Muscle layer of duodenum (tissue), 2 donors: ENCODE measurements at regions not wholly inside any gene's neighbourhood (a gene's known extent, or its start where the extent isn't known, plus 50 kb on each side); places are given as distances from the start of the nearest gene placed in this dataset.

Source experiments
- H3K27ac ChIP-seq: one replicate; pipeline ENCODE4 v1.7.0; 2013; ENCODE audit warnings: mild to moderate bottlenecking, low read length
- H3K27me3 ChIP-seq: one replicate; pipeline ENCODE4 v1.7.0; 2013; ENCODE audit warnings: low read depth, mild to moderate bottlenecking, control low read depth, low read length
- H3K36me3 ChIP-seq, 2 donors: one replicate each; pipeline ENCODE4 v1.7.0; 2013; ENCODE audit warnings: low read length in 2 of 2, control low read depth in 1 of 2, mild to moderate bottlenecking in 1 of 2; ENCODE audit not compliant: insufficient read depth in 2 of 2, control insufficient read depth in 1 of 2
- H3K4me1 ChIP-seq, 2 donors: one replicate each; pipeline ENCODE4 v1.7.0; 2013; ENCODE audit warnings: low read length in 2 of 2, mild to moderate bottlenecking in 2 of 2, control low read depth in 1 of 2, moderate library complexity in 1 of 2; ENCODE audit not compliant: insufficient read depth in 2 of 2, control insufficient read depth in 1 of 2
- H3K4me3 ChIP-seq, 2 donors: one replicate each; pipeline ENCODE4 v1.7.0; 2013; ENCODE audit warnings: low read length in 2 of 2, low read depth in 1 of 2, mild to moderate bottlenecking in 1 of 2
- H3K9me3 ChIP-seq, 2 donors: one replicate each; pipeline ENCODE4 v1.7.0; 2013; ENCODE audit warnings: low read length in 2 of 2, control low read depth in 1 of 2, mild to moderate bottlenecking in 1 of 2; ENCODE audit not compliant: control insufficient read depth in 1 of 2
- donor health status: healthy.

- no peaks in the 10 kb centered on the region for H3K27me3 ChIP-seq
- H3K9me3 ChIP-seq, result no peaks in the 10 kb centered on the region
- no peak overlapping the region for H3K27ac ChIP-seq
- H3K36me3 ChIP-seq, result peaks cover 18 to 49% of the 10 kb centered on the region in 2 donors
- H3K4me1 ChIP-seq, result peaks cover 5 to 32% of the 10 kb centered on the region in 2 donors
- no peak overlapping the region for H3K4me3 ChIP-seq
Measured at GRCh38 chr12:124478985-124479645, 88.3 kb downstream of the NCOR2 start.

DNA sequence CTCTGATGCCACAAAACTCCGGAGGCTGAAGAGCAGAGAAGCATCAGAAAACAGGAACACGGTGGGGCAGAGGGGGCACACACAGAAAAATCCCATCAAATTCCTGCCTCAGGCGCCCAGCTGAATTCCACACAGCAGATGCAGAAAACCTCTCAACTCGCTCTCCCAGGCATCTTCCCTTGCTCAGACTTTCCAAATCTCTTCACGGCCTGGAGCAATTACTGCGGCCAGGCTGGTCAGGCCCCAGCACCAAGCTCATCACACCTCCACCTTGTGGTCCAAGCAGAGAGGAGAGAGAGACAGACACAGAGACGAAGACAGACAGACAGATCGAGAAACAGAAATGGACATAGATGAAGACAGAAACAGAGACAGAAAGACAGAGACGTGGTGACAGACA is 89.0 kb downstream of the NCOR2 start:
- peaks cover 5 to 32% of the 10 kb centered on the region in 2 donors for H3K4me1 ChIP-seq

DNA sequence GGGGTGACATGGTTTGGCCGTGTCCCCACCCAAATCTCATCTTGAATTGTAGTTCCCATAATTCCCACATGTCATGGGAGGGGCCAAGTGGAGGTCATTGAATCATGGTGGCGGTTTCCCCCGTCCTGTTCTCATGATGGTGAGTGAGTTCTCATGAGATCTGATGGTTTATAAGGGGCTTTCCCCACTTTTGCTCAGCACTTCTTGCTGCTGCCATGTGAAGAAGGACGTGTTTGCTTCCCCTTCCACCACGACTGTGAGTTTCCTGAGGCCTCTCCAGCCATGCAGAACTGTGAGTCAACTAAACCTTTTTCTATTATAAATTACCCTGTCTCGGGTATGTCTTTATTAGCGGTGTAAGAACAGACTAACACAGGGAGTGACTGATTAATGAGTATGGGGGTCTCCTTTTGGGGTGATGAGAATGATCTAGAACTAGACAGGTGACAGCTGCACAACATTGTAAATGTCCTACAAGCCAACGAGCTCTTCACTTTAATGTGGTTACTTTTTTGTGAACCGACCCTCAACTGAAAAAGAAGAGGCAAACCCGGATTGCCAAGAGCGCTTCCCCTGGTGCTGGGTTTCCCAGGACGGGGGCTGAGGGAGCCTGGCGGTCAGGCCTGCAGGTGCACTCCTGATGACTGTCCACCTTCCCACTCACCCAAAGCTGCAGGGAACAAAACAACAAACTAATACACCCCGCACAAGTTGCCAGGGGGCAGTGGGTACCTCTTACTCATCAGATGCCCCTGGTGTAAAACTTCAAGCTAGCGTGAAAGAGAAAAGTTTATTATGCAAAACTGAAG is 90.1 kb downstream of the NCOR2 start:
- H3K27ac ChIP-seq, result no peak overlapping the region
- H3K27me3 ChIP-seq, result no peaks in the 10 kb centered on the region
- peaks cover 5 to 32% of the 10 kb centered on the region in 2 donors for H3K4me1 ChIP-seq
- H3K9me3 ChIP-seq, result no peaks in the 10 kb centered on the region
- no peak overlapping the region for H3K4me3 ChIP-seq
- peaks cover 26 to 46% of the 10 kb centered on the region in 2 donors for H3K36me3 ChIP-seq

More for the DNA sequence above, 89.0 kb downstream of the NCOR2 start:
- Histone ChIP-seq H3K4me3 (no peak overlapping the region), H3K27me3 (no peaks in the 10 kb centered on the region), H3K36me3 (peaks cover 21 to 48% of the 10 kb centered on the region in 2 donors), H3K9me3 (no peaks in the 10 kb centered on the region), H3K27ac (no peak overlapping the region)

DNA sequence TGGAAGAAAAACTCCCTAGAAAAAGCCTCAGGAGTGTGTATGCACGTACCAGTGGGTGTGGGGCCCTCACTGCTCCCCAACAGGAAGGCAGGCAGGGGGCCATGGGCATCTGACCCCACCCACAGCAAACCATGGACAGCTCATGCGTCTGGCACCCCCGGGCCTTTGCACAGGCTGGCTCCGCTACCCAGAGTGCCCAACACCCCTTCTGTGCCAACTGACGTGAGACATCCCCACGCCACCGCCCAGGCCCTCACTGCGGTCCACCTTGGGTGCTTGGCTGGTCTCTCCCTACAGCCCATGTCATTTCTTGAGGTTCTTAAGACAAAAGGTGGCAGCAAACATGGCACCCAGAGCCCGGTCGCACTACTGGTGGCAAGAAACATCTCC is 91.4 kb downstream of the NCOR2 start:
- H3K9me3 ChIP-seq, result no peaks in the 10 kb centered on the region
- peaks cover 36 to 47% of the 10 kb centered on the region in 2 donors for H3K36me3 ChIP-seq
- H3K27ac ChIP-seq, result no peak overlapping the region
- peaks cover 5 to 26% of the 10 kb centered on the region in 2 donors for H3K4me1 ChIP-seq
- H3K27me3 ChIP-seq, result no peaks in the 10 kb centered on the region
- no peak overlapping the region for H3K4me3 ChIP-seq

GRCh38 chr12:124475295-124476010 is 92.0 kb downstream of the NCOR2 start:
- H3K9me3 ChIP-seq, result no peaks in the 10 kb centered on the region
- H3K27me3 ChIP-seq, result no peaks in the 10 kb centered on the region
- H3K27ac ChIP-seq, result no peak overlapping the region
- peaks cover 5 to 22% of the 10 kb centered on the region in 2 donors for H3K4me1 ChIP-seq
- H3K4me3 ChIP-seq, result no peak overlapping the region
- peaks cover 41 to 53% of the 10 kb centered on the region in 2 donors for H3K36me3 ChIP-seq

DNA sequence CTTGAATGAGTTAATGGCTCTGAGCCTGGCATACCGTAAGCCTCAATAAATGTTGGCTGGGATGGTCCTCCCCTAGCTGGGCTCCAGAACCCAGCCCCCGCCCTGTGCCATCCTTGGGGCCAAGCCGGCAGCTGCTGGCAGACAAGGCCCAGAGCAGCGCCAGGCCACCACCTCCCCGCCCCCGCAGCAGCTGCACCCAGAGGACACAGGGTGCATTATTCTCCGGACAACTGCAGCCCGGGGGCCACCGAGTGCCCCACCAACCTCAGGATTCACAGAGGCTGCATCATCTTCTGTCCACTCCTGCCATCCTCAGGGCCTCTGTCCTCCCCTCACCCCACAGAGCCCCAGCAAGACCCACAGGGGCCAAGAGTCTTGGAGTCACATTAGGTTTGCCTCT is 92.7 kb downstream of the NCOR2 start:
- H3K36me3 ChIP-seq, result peaks cover 44 to 56% of the 10 kb centered on the region in 2 donors

DNA sequence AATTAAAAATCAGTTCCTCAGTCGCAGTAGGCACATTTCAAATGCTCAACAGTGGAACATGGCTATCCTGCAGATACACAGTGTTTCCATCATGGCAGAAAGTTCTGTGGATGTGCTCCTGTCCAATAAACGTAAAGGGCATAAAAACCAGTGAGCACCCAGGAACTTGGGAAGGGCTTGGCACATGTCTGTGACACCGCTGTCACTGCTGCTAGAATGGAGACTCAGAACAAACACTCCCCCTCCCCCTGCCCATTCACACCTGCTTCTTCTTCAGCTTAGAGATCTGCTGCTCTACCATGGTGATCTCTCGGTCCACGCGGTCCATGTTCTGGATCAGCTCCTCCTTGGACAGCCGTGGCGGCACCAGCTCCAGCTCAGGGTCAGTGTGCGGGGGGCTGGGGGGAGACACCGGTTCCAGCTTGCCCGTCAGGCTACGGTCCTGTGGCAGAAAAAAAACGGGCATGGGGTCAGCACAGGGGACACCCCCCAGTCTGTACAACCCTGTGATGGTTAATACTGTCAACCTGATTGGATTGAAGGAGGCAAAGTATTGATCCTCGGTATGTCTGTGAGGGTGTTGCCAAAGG is 94.6 kb downstream of the NCOR2 start:
- Histone ChIP-seq H3K4me3 (no peak overlapping the region), H3K4me1 (peaks cover 0 to 8% of the 10 kb centered on the region in 2 donors), H3K9me3 (peaks cover 0 to 4% of the 10 kb centered on the region in 2 donors), H3K27ac (no peak overlapping the region), H3K27me3 (no peaks in the 10 kb centered on the region), H3K36me3 (peaks cover 51 to 53% of the 10 kb centered on the region in 2 donors)

More for the DNA sequence above, 92.7 kb downstream of the NCOR2 start:
- Histone ChIP-seq H3K9me3 (no peaks in the 10 kb centered on the region), H3K27ac (no peak overlapping the region), H3K4me1 (peaks cover 0 to 14% of the 10 kb centered on the region in 2 donors), H3K27me3 (no peaks in the 10 kb centered on the region), H3K4me3 (no peak overlapping the region)

GRCh38 chr12:124471828-124472227 is 95.6 kb downstream of the NCOR2 start:
- peaks cover 0 to 8% of the 10 kb centered on the region in 2 donors for H3K4me1 ChIP-seq
- peaks cover 49 to 53% of the 10 kb centered on the region in 2 donors for H3K36me3 ChIP-seq
- H3K27ac ChIP-seq, result no peak overlapping the region
- no peaks in the 10 kb centered on the region for H3K27me3 ChIP-seq
- H3K9me3 ChIP-seq, result peaks cover 0 to 4% of the 10 kb centered on the region in 2 donors
- no peak overlapping the region for H3K4me3 ChIP-seq

DNA sequence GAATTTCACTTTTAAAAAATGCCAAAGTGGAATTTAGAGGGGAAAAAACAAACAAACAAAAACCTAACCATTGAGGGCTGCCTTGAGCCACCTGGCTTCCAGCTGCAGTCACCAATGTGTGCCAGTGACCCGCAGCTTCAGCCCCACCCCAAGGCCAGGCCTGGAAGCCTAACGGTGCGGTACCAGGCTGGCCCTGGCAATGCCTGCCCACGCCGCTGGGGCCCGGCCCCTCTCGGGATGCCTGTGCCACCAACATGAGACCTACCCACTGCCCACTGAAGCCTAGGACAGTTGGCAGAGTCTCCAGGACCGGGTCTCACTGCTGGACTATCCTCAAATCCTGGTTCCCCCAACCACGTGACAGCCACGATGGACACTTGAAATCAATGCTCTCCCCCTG is 96.6 kb downstream of the NCOR2 start:
- peaks cover 46 to 51% of the 10 kb centered on the region in 2 donors for H3K36me3 ChIP-seq

DNA sequence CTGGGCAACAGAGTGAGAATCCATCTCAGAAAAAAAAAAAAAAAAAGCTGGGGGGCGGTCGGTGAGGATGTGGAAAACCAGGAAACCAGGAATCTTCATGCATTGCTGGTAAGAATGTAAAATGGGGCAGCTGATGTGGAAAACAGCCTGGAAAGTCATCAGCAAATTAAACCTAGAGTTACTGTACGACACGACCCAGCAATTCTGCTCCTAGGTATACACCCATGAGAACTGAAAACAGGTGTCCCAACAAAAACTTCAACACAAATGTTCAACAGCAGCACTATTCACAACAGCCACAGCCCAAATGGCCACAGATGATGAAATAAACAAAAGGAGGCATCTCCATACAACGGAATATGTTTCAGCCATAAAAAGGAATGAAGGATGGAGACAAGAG is 97.3 kb downstream of the NCOR2 start:
- H3K9me3 ChIP-seq, result peaks cover 0 to 4% of the 10 kb centered on the region in 2 donors
- H3K27ac ChIP-seq, result no peak overlapping the region
- no peak overlapping the region for H3K4me3 ChIP-seq
- H3K4me1 ChIP-seq, result peaks cover 0 to 4% of the 10 kb centered on the region in 2 donors
- H3K36me3 ChIP-seq, result peaks cover 46 to 55% of the 10 kb centered on the region in 2 donors
- no peaks in the 10 kb centered on the region for H3K27me3 ChIP-seq

More for the DNA sequence above, 96.6 kb downstream of the NCOR2 start:
- Histone ChIP-seq H3K9me3 (peaks cover 0 to 4% of the 10 kb centered on the region in 2 donors), H3K4me1 (peaks cover 0 to 8% of the 10 kb centered on the region in 2 donors), H3K27me3 (no peaks in the 10 kb centered on the region), H3K4me3 (no peak overlapping the region), H3K27ac (no peak overlapping the region)
